Stimulated activated naive CD4-positive, alpha-beta T cell (primary cell): ENCODE measurements at regions not wholly inside any gene's neighbourhood (a gene's known extent, or its start where the extent isn't known, plus 50 kb on each side); places are given as distances from the start of the nearest gene placed in this dataset.

Experiments used
- DNase-seq, 6 experiments: peaks; one replicate each; lab custom pipeline; 2025; lab: John Stamatoyannopoulos, UW

DNA sequence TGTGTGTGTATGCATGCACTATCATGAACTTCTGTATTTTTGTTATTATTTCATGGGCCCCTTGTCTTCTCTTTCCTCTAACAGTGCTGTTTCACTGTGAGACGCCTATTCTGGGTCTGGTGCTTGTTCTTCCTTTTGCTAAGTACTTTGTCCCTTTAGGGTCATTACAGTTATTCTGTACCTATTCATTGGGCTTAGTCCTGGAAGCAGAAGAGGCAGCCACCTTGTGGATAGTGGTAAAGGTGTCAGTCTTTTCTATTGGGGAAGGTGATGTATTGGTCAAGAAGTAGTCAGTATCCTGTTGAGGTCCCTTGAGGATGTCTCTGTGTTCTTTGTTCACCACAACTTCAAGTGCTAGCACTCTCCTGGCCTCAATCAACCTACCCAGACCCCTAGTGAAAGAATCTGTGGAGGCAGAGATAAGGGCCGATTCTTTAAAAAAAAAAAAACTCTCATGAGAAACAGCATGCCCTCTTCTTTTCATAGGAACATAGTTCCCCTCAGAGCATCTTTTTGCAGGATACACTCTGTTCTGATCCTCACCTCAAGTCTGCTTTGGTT lies 593.8 kb downstream of the SPRY1 start:
- no peak for DNase-seq

DNA sequence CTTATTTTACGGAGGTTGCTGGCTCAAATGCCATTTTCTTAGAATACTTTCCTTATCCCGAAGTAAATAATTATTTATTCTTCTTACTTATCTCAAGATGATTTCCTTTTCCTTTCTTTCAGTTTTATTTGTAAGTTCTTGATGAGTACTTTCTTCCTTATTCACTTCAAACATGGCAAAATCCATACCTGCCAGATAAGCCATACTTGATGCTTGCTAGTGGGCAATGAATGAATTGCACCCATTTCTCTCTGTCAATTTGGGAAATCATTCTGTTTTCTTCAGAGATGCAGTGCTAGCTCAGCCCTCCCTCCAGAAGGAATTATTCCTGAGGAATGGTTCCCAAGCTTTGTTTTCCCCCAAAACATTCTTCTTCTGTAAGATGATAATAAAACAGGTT lies 598.3 kb downstream of the SPRY1 start:
- DNase-seq: no peak

- no peak for DNase-seq
Observed at GRCh38 chr4:123995936-123996335, 599.3 kb downstream of the SPRY1 start.

GRCh38 chr4:123996718-123997510 lies 600.3 kb downstream of the SPRY1 start:
- DNase-seq: no peak

DNA sequence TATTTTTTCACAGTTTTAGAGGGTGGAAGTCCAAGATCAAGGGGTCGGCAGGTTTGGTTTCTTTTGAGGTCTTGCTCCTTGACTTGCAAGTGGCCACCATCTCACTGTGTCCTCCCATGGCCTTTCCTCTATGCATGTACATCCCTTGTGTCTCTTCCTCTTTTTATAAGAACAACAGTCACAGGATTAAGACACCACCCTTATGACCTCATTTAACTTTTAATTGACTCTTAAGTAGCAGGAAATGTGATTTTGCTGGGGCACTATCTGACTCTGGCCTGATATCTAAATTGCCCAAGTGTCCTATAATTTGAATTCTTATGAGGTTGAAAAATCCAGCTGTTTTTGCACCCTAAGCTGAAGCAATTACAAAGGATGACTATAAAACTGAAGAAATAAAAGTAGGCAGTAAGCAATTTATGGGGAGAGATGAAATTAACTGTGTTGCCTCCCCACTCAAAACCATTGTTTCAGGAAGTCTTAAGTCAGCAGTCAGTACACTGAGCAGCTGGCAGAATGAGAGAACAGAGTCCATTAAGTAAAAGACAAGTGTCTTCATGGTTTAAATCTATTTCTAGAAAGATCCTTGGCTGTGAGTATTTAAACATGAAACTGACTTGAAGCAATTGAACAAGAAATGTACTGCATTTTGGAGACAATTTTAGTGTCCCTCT lies 601.3 kb downstream of the SPRY1 start:
- no peak for DNase-seq

DNA sequence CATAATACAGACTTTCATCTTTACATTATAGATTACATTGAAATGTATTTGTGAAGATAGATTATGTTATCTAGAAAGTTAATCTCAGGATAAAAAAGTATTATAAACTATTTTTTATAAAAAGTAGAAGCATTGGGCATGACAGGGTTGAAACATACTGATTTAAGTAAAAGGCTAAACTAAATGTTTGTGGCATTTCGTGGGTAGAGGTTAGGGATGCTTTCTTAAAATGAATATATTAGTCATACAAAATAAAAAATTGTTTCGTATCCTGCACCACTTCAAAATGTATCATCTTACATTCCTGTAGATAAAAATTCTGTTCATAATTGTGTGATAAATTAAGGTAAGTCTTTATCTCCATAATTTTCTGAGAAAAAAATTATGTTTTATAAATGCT lies 603.6 kb downstream of the SPRY1 start:
- DNase-seq: no peak

- DNase-seq: no peak
Observed at GRCh38 chr4:124015766-124016165, 619.2 kb downstream of the SPRY1 start.

DNA sequence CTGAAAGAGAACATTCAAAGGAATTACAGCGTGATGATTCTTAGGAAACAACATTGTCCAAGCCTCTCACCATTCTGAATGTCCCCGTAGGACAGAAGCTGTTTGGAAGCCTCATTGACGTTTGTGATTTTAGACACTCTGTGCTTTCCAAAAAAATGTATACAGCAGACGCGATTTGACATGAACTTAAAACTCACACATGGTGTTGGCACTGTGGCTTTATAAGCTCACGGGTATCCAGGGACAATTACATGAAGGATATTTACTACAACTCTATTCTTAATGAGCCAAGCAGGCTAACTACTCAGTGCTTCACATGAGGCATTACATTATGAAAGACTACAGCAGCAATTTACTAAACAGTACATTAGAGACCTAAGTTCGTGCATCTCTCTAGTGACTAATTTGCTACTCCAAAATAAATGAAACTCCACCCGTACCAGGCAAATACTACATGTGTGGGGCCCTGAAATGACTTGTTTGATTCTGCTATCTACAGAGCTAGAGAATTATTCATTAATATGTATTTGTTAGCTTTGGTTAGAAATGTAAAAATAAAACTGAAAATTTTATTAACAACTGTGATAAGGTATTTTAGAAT lies 620.7 kb downstream of the SPRY1 start:
- DNase-seq: no peak

GRCh38 chr4:124018383-124019317 lies 622.1 kb downstream of the SPRY1 start:
- DNase-seq: no peak

GRCh38 chr4:124019749-124020549 lies 623.4 kb downstream of the SPRY1 start:
- no peak for DNase-seq

DNA sequence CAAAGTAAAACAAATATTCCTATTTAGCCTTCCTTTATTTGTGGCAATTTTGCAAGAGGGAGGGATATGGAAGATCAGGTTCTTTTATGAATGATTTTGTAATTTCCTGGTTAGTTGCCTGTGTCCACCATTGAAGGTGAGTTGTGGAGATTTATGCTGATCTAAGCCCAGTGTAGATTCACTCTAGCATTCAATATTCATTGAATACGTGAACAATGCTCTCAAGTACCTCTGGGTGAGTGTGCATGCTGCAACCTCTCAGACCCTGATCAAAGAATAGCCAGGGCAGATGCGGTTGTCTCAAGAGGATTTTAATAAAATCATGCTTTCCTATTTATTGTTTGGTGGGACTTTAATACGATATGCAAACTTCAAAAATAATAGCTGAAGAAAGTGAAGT lies 628.4 kb downstream of the SPRY1 start:
- DNase-seq: no peak

DNA sequence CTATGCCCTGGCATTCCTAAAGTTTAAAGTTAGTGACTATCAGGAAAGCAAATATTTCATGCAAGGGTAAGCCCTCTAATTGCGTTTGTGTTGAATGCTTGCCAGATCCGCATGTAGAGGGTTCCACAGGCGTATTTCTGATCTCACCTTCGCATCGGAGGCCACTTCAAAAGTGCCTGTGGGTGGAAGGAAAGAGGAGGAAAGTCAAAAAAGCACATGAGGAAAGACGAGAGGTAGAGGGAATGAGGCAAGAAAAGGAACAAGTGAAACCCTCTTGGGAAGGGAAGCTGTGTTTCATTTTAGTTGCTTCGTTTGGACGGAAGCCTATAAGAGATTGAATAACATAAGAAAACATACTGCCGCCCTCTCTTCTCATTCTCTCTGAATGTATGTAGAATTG lies 628.8 kb downstream of the SPRY1 start:
- DNase-seq: no peak

DNA sequence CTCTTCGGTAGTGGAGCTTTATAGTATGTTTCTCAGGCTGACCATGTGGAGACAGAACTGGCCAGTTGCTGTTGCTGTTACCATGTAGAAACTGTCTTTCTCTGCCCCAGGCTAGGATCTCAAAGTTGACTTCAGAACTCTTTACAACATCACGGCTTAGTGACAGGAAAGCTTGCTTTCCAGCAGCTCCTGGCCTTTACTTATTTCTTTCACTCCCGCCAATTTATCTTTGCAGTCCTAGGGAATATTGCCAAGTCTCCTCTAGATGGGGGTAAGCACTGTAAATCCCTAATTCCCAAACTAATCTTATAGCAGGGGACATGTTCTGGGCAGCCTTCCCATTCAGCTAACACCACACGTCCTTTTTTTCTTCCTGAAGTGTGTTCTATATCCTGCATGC lies 631.6 kb downstream of the SPRY1 start:
- DNase-seq: no peak

- DNase-seq: no peak
Observed at GRCh38 chr4:124030147-124030546, 633.6 kb downstream of the SPRY1 start.

DNA sequence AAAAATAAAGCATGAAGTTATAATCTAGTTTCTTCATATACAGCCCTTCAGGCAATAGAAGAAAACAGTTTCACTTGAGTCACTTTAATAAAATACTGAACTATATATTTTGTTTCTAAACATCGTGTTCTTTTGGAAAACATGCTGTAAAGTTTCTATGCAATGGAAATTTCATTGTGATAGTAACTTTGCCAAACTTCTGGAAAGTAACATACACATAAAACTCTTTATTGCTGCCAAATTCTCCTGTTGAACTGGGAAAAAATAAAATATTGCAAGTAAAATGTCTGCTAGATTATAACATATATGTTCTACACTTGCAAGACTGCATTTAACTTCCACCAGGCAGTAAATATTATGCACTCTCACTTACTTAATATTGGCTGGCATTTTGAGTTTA lies 635.4 kb downstream of the SPRY1 start:
- no peak for DNase-seq

- DNase-seq: no peak
Observed at GRCh38 chr4:124035364-124036041, 638.9 kb downstream of the SPRY1 start.

GRCh38 chr4:124037236-124037635 lies 640.6 kb downstream of the SPRY1 start:
- no peak for DNase-seq

DNA sequence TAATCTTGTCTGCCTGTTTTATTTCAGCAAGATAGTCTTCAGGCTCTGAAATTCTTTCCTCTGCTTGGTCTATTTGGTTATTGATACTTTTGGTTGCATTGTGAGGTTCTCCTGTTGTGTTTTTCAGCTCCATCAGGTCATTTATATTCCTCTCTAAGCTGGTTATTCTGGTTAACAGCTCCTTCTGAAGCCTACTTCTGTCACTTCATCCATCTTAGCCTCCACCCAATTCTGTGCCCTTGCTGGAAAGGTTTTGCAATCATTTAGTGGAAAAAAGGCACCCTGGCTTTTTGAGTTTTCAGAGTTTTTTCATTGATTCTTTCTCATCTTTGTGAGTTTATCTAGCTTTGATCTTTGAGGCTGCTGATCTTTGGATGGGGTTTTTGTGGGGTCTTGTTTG lies 647.7 kb downstream of the SPRY1 start:
- no peak for DNase-seq

DNA sequence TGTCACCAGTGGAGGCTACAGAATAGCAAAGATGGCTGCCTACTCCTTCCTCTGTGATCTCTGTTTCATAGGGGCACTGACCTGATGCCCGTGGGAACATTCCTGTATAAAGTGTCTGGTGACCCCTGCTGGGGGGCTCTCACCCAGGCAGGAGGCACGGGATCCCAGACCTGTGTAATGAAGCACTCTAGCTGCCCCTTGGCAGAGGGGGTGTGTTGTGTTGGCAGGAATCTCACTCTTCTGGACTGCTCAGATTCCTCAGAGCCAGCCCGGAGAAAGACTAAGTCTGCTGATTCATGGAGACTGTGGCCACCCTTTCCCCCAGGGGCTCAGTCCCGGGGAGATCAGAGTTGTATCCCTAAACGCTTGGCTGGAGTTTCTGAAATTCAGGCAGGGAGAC lies 648.3 kb downstream of the SPRY1 start:
- no peak for DNase-seq

DNA sequence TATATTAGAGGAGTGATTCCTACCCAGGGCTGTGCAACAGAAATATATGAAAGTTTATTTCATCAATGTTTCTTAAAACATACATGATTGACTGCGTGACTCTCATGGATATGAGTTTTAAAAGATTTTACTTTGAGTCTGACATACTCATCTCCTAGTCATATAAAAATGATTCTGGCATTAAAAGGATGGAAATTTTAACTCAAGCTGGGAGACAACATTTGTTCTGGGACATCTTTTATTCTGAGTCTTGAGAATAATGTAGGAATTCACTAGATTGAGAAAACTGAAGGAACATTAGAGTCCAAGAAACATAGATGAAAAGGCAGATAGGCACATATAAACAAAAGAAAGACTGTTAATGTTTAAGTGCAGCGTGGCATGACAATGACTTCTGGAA lies 649.6 kb downstream of the SPRY1 start:
- no peak for DNase-seq
